Heart right ventricle (tissue), 16 donors: ENCODE measurements at regions not wholly inside any gene's neighbourhood (a gene's known extent, or its start where the extent isn't known, plus 50 kb on each side); places are given as distances from the start of the nearest gene placed in this dataset.

Experiments
- ATAC-seq, 8 donors: fragments of 200-7000 bp; cut with Tn5 transposase; one replicate each; pipeline ENCODE4 v1.9.1; 2020; ENCODE audit warnings: mild to moderate bottlenecking in 8 of 8, moderate library complexity in 8 of 8, moderate number of reproducible peaks in 1 of 8
- DNase-seq, 2 donors: peaks; one replicate each; pipeline ENCODE4 v3.0.0-alpha.2; 2020
- H3K27ac ChIP-seq, 10 donors: fragments of 200-600 bp; sonication (generic) in 2 of 10; one replicate each; pipeline versions ENCODE4 v1.5.0 to v1.8.0; 2020 to 2022; ENCODE audit warnings: mild to moderate bottlenecking in 3 of 10
- H3K27me3 ChIP-seq, 7 donors: fragments of 200-600 bp; one replicate each; pipeline ENCODE4 v1.8.0; 2021 to 2022; ENCODE audit warnings: mild to moderate bottlenecking in 2 of 7
- H3K36me3 ChIP-seq, 9 donors: fragments of 200-600 bp; sonication (generic) in 1 of 9; one replicate each; pipeline versions ENCODE4 v1.5.0 to v1.8.0; 2020 to 2022; ENCODE audit warnings: mild to moderate bottlenecking in 2 of 9
- H3K4me1 ChIP-seq, 9 donors: fragments of 200-600 bp; sonication (generic) in 1 of 9; one replicate each; pipeline versions ENCODE4 v1.5.0 to v1.8.0; 2020 to 2022; ENCODE audit warnings: mild to moderate bottlenecking in 4 of 9
- H3K4me3 ChIP-seq, 10 donors: fragments of 200-600 bp; sonication (generic) in 2 of 10; one replicate each; pipeline versions ENCODE4 v1.5.0 to v1.8.0; 2020 to 2022; ENCODE audit warnings: mild to moderate bottlenecking in 7 of 10, moderate library complexity in 2 of 10
- H3K9me3 ChIP-seq, 11 donors: fragments of 200-600 bp in 10 of 11; sonication (generic) in 2 of 11; one replicate each; pipeline versions ENCODE4 v1.5.0 to v1.8.0; 2013 to 2022; ENCODE audit warnings: mild to moderate bottlenecking in 2 of 11, control low read depth in 1 of 11, moderate library complexity in 1 of 11
- CTCF ChIP-seq, 9 donors: fragments of 200-600 bp; sonication (generic) in 2 of 9; IDR thresholded peaks; one replicate each; pipeline versions ENCODE4 v1.5.0 to v1.8.0; 2021 to 2022; ENCODE audit warnings: antibody characterized with exemption in 9 of 9, mild to moderate bottlenecking in 5 of 9, moderate library complexity in 1 of 9
- WGBS, 2 donors: extraction: QIAGEN DNeasy Blood & Tissue Kit; methylation state at CpG; one replicate each; pipeline ENCODE4 v1.1.7; 2013; ENCODE audit warnings: inconsistent platforms in 1 of 2; 5-methylcytosine and 5-hydroxymethylcytosine counted together
- intact Hi-C, 10 donors: fragments of 100-400 bp; cut with DNase I; formaldehyde crosslinking; loops; one replicate each; pipeline versions ENCODE4 v1.11.1 to v1.14.2; 2022
- donor health status: Arrhythmogenic right ventricular cardiomyopathy.
- donor health status: ischemic (EF 13 %, LVEDD 7.1; RV severe dilation, severe dysfunction).
- donor health status: healthy with polysubstance abuse.
- donor health status: DM: no; HTN: yes; CAD: no.
- donor health status: DM: no; HTN: no; CAD: no.
- donor health status: ischemic (EF 25% LVEDD 6.9; RV normal size, moderate dysfunction).
- donor health status: ischemic (EF 25% LVEDD 5.7; RV mildly dilated, moderate dysfunction).
- donor health status: healthy.
- donor health status: DM: yes; HTN: yes; CAD: no.
- donor health status: Ischemic cardiomyopathy.
- donor health status: ischemic (EF 35%, LVEDD 5.7; RV mildly dilated, moderate dysfunction).
- donor health status: nonischemic (EF 11% LVEDD 7.7; RV severe dilation, severe dysfunction).
- donor health status: DM: yes; HTN: yes; CAD: no.
- donor health status: PGD.
- donor health status: ischemic (EF 29% LVEDD 5.4; RV normal size, mild dysfunction).
- donor health status: nonischemic (EF 23%, LVEDD 6.1; RV moderate dilation, normal function).

GRCh38 chr9:105877721-105878120 lies 183.4 kb downstream of the TMEM38B start:
- H3K27me3 ChIP-seq = no peaks in the 10 kb centered on the region
- no peaks in the 10 kb centered on the region for H3K9me3 ChIP-seq
- no peak for TF ChIP-seq CTCF (IDR thresholded peaks at IDR 0.05)
- intact Hi-C loops = no loop called here
- no peaks in the 10 kb centered on the region for H3K36me3 ChIP-seq
- H3K4me3 ChIP-seq = no peak overlapping the region
- peak in 1 of 8 donors; percentile 41 for ATAC-seq
- no peak overlapping the region for H3K27ac ChIP-seq
- no peak for DNase-seq
- H3K4me1 ChIP-seq = no peaks in the 10 kb centered on the region
- WGBS, 2 donors = 67 to 73% methylated on average over 1 of the region's 1 CpG

GRCh38 chr9:105879181-105879580 lies 184.8 kb downstream of the TMEM38B start:
- DNase-seq = no peak
- ATAC-seq = no peak

GRCh38 chr9:105880517-105880916 lies 186.2 kb downstream of the TMEM38B start:
- Histone ChIP-seq H3K9me3 (no peaks in the 10 kb centered on the region), H3K27me3 (no peaks in the 10 kb centered on the region), H3K27ac (no peak overlapping the region), H3K4me3 (no peak overlapping the region), H3K4me1 (no peaks in the 10 kb centered on the region), H3K36me3 (no peaks in the 10 kb centered on the region)
- no peak for ATAC-seq
- DNase-seq = no peak
- intact Hi-C loops = loop anchor here in 5 of 10 donors (2.0 to 10.0 kb wide), 4 partner anchors 38 to 273 kb away; no protein-coding TSS in a partner anchor
- 35 to 36% methylated on average over 1 of the region's 1 CpG for WGBS, 2 donors
- TF ChIP-seq CTCF (IDR thresholded peaks at IDR 0.05) = no peak

More at GRCh38 chr9:105879181-105879580, 184.8 kb downstream of the TMEM38B start:
- Histone ChIP-seq H3K27ac (no peak overlapping the region), H3K4me1 (no peaks in the 10 kb centered on the region), H3K4me3 (no peak overlapping the region), H3K9me3 (no peaks in the 10 kb centered on the region), H3K36me3 (no peaks in the 10 kb centered on the region), H3K27me3 (no peaks in the 10 kb centered on the region)
- TF ChIP-seq CTCF (IDR thresholded peaks at IDR 0.05) = no peak
- intact Hi-C loops = no loop called here

GRCh38 chr9:105881021-105881420 lies 186.7 kb downstream of the TMEM38B start:
- Histone ChIP-seq H3K9me3 (no peaks in the 10 kb centered on the region), H3K27ac (no peak overlapping the region), H3K36me3 (no peaks in the 10 kb centered on the region), H3K4me1 (no peaks in the 10 kb centered on the region), H3K4me3 (no peak overlapping the region), H3K27me3 (no peaks in the 10 kb centered on the region)
- DNase-seq = no peak
- intact Hi-C loops = loop anchor here in 6 of 10 donors (1.0 to 10.0 kb wide), 5 partner anchors 38 to 274 kb away; no protein-coding TSS in a partner anchor
- ATAC-seq = no peak
- 91 to 96% methylated on average over 6 of the region's 6 CpGs for WGBS, 2 donors
- no peak for TF ChIP-seq CTCF (IDR thresholded peaks at IDR 0.05)
